Activated CD4-positive, alpha-beta T cell treated with anti-CD3 and anti-CD28 coated beads, Interleukin-2, amount 50 U/mL, for 24 hours (primary cell): ENCODE measurements at regions not wholly inside any gene's neighbourhood (a gene's known extent, or its start where the extent isn't known, plus 50 kb on each side); places are given as distances from the start of the nearest gene placed in this dataset.

Experiments used
- DNase-seq, 2 donors: peaks; one replicate each; pipeline ENCODE4 v3.0.0-alpha.2; 2020; ENCODE audit warnings: low read depth in 1 of 2, low spot score in 1 of 2

DNA sequence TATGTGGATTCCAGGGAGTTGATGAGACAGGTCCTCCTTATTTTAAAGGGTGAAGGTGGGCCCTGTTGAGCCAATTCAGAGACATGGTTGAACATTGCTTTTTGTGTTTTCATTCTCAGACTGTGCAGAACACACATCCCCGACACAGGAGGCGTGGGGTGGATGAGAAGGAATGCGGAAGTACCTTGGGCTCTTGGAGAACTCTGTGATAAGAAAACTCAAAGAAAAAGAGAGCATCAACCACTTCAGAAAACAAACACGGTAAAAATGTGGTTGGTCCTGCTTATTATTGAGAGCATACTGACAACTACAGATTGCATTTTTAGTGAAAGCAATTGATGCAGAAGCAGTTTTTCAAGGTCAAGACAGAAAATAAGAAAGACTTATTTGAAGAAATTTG is 659.8 kb downstream of the IRX1 start:
- DNase-seq: no peak

DNA sequence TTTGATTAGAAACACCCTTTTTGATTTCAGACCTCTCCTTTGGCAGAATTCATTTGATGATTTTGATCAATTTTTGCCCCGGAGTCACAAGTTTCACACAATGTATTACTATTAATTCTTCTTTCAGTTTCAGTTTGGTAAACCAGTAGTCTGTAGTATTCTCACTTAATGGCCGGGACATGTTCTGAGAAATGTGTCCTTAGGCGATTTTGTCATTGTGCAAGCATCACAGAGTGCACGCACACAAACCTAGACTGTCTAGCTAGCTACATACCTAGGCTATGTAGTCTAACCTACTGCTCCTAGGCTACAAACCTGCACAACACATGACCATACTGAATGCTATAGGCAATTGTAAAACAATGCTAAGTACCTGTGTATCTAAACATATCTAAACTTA is 662.5 kb downstream of the IRX1 start:
- no peak for DNase-seq

DNA sequence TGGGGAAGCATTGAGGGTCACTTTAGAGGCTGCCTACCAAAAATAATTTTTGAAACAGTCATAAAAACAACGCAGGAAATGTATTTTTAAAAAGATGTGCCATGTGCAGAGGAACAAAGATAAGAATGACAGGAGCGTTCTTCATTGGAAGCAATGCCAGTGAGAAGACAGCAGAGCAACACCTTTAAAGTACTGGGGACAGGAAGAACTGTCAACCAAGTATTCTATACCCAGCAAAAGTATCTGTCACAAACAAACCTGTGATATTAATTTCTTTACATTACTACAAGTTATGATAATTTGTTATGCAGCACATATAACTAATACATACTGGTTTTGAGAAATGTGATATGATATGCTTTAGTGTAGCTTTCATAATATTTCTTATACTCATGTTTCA is 675.6 kb downstream of the IRX1 start:
- DNase-seq: no peak

DNA sequence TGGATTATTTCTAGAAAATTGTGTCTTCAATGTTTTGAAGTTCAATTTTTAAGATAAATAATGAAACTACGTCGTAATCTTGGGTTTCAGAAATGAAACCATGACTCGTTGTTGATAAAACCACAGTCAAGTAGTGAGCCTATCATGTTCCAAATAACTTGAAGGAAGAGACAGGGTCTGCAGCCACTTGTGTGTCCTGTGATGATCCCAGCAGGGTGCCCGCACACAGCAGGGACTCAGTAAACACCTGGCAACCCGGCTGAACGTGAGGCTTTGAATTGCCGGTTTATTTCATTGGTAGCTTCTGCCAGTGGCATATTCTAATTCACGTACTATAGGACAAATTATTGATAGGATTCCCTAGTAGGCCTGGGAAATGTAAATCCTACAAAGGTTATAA is 679.6 kb downstream of the IRX1 start:
- no peak for DNase-seq

DNA sequence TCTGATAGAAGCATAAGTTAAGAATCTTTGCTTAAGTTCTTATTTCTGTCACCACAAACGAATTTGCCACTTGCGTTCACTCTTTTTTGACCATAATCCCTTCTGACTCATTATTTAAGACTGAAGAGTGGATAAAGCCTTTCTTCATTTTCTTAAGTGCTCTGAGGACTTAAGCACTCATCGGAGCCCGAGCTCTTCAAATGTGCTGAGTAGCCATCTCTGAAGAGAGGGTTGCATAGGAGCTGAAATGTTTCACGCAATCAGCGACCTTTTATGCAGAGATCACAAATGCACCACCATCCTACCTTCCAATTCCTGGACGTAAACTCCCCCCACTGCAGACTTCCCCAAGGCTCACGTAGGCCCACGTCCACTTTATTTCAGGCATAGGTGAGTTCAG is 699.2 kb downstream of the IRX1 start:
- DNase-seq: no peak

DNA sequence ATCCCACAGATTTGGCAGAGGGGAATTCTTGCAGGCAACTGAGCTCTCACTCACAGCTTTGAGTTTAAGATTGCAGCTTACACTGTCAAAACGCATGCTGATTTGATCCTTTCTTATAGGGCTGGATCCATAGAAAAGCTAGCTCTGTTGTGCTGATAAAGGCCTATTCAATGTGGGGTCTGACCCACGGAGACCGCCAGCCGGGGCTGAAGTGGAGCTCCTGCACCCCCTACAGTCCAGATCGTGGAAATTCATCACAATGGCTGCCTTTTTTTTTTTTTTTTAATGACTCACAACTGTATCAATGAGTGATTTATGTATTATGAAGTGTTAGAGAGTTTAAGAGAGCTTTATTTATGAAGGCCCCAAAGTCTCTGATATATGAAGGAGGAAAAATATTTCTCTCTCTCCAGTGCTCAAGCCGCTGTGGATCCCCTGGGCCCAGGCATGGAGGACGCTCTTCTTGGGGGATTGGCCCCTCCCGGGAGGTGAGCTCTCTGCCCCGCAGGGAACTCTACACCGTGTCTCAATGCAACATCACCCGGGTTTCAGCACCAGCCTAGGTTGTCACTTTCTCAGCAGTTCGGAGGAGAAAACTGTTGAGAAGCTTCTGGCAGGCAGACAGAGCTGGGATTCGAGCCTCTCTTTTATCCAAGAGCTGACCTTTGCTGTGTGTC is 700.2 kb downstream of the IRX1 start:
- DNase-seq: no peak

DNA sequence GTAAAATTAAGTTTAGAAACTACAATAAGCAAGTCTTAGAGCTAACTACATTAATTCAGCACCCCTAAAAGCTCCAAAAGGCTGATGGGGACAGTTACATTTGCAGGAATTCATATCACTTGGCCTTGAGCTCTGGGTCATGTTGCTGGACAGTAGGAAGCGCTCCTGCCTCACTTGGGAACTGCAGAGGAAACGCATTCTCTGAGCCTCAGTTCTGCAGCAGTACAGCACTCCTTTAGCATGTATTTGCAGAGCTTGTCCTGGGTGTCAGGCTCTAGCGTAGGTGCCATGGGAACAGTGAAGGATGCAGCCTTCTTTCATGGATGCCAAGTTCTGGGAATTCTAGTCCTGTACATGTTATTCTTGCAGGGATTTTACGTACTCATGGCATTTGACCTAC is 710.4 kb downstream of the IRX1 start:
- DNase-seq: no peak

DNA sequence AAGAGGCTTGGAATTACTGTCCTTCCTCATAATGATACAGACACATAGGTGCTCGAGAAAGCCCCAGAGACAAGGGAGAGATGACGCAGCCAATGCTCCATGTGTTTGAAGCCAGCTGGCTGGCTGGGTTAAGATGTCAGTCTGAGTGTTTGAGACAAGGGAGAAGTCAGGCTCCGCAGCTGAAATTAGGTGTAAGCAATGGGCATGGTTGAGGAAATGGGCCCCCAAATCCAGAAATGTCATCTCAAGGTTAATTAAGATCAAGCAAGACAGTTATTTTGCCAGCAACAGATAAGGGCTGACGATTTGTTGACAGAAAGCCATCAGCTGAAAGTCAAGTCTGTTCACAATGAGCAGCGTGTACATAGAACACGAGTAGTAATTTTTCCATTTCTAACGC is 713.4 kb downstream of the IRX1 start:
- DNase-seq: no peak

DNA sequence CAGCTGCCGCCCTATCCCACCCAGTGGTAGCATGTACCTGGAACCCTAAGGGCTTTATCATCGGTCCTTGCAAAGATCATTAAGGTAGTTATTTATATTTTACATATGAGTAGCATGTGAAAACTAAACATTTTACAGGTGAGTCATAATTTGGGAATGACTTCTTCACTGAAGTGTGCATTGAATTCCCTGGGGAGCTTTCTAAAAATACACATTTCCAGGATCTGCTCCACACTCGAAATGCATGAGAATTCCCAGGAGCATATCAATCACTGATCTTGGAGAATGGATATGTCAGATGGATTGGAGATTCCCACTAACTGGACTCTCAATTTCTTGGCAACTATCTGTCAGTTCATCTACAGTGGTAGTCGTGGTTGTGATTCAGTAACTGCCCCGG is 717.5 kb downstream of the IRX1 start:
- DNase-seq: no peak

DNA sequence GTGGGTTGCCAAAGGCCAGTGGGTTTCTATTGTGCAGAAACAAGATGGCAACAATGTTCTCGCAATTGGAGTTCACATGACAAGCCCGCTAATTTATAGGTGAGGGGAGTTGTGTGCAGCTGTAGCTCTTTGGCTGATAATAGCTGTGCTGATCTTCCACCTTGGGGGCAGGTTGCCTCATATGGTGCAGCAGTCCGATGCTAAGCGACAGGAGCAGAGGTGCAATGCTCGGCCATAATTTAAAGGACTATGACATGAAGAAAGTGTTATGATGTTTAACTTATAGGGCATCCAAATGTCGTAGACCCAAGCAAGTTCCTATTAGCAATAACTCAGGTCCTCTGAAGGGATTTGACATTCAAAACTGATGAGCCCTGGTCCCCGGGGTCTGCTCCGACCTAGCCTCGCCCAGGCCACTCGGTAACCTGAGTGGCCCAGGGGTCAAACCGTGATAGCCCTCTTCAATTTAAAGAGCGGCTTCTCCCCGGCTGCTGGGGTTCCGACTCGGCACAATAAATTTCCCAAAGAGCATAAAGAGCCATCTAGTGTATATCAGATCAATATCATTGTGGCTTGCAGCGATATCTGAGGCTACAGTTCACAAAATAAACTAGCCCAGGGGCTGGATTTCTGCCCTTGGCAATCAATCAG is 724.0 kb downstream of the IRX1 start:
- DNase-seq: no peak

DNA sequence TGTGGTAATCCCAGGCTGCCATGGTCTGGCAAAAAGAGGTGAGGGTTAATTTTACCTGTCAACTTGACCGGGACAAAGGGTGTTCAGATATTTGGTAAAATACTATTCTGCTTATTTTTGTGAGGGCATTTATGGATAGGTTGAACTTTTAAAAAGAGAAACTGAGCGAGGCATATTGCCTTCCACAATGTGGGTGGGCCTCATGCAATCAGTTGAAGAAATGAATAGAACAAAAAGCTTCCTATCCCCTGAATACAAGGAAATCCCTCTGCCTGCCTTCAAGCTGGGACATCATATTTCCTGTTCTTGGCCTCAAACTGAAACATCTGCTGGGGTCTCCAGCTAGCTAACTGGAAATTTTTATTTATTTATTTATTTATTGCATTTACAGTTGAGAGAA is 734.7 kb downstream of the IRX1 start:
- no peak for DNase-seq

DNA sequence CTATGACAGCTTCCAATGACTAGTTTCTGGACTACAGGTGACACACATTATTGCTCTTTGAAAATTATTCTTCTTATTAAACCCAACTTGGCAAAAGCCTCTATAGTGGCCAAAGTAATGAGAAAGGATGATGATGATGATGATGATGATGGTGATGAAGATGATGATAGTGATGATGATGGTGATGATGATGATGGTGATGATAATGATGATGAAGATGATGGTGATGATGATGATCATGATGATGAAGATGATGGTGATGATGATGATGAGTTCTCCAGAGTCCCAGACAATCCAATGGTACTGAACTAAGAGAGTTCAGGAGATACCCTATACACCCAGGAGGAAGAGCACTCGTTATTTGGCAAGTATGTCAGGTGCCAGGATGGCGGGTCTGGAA is 739.4 kb downstream of the IRX1 start:
- DNase-seq: no peak

DNA sequence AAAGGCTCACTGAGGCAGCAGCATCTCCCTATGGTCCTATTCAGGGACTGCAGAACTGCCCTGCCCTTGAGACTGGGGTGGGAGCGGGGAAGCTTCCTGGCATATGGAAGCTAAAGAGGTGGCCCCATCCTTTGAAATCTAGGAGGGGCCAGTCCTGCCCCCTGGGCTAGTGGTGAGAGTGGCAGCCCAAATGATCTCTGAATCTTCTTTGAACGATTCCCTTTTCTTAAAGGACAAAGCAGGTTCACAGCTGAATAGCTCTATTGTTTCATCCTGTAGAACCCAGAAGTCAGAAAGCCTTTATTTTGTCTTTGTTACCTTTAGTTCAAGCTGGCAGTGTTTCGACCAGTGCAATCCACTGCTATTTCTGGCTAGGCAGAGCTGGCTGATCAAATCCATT is 741.9 kb downstream of the IRX1 start:
- no peak for DNase-seq

DNA sequence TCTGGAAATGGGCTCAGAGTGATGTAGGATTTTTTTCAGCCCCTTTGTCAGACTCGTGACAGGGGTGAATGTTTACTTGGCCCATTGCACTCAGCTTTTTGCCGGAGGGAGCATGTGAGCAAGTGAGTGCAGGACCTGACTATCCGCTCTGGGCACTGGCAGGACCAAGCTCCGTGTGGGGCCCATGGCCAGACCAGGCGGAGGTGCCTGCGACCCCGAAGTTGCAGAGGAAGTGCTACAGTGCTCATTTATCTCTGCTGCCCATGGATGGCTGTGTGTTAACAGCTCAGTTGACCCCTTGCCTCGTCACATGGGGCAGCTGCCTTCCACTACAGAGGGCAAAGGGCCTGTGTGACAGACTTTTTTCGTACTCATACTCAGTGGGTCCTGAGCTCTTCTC is 744.3 kb downstream of the IRX1 start:
- DNase-seq: no peak

DNA sequence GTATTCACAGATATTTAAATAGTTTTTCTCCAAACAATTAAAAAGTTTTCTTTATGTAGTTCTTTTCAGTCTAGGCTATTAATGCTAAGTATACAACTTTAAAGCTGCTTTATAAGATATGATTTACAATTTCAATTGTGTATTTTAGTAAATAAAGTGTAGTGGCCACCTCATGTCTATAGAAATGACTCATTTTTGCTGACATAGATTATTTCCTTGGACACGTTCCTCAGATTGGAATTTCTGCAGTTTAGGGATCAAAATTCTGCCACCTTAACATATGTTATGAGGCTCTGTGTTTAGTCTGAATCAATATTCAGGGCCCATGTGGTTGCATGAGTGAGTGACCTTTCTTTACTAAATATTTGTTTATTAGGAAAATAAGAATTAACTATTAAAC is 750.2 kb downstream of the IRX1 start:
- no peak for DNase-seq

DNA sequence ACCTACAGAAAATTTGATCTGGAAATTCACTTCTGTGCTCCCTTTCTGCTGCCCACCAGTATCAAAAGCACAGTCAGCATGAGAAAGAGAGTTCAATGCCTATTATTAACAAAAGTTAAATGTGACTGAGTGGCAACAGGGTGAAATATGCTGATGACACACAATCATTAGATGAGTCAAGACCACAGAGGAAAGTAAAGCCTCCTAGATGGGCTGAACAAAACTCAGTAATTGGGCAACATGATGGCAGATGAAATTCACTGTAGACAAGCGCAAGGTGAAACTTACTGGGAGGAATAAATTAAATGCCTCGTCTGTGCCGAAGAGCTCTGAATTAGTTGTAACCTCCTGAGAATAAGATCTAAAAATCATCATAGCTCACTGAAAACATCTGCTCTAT is 752.8 kb downstream of the IRX1 start:
- no peak for DNase-seq

DNA sequence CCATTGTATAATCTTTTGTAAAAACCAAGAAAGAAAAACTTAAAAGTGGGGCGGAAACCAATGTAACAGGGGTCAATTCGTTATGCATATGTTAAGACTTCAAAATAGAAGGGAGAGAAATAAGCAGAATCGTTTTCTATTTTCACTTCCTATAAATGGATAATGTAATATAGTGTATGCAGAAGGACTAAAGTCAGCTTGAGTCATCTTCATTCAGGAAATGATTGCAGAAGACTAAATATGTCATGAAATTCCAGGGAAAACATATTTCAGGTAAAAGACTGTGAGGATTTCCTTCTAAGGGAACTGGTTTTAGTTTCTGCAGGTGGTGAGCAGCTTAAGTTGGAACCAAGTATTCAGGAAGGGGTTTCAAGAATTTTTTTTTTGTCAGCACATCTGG is 753.3 kb downstream of the IRX1 start:
- DNase-seq: no peak

DNA sequence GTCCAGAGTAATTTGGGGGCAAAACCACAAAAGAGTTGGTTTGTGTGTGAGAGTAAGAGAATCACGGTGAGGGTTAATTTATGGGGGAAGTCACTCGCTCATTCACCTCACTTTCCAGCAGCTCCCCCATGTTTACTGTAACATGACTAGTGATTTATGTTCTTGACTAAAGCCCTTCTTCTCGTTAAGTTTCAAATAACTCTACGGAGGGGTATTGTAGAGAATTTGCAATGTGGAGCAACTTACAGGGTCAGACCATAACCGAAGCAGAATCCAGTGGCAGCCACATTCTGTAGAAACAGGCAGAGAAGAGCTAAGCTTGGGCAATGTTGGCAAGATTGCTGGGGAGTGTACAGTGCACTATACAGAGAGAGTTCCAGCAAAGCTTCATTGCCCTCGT is 760.6 kb downstream of the IRX1 start:
- no peak for DNase-seq

DNA sequence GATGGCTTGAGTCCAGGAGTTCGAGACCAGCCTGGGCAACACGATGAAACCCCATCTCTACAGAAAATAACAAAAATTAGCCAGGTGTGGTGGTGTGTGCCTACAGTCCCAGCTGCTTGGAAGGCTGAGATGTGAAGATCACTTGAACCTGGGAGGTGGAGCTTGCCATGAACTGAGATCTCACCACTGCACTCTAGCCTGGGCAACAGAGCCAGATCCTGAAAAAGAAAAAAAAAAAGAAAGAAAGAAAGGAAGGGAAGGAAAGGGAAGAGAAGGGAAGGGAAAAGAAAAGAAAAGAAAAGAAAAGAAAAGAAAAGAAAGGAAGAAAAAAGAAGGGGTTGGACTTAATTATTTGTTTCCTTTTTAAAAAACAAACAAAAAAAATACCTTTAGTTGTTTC is 764.2 kb downstream of the IRX1 start:
- no peak for DNase-seq

DNA sequence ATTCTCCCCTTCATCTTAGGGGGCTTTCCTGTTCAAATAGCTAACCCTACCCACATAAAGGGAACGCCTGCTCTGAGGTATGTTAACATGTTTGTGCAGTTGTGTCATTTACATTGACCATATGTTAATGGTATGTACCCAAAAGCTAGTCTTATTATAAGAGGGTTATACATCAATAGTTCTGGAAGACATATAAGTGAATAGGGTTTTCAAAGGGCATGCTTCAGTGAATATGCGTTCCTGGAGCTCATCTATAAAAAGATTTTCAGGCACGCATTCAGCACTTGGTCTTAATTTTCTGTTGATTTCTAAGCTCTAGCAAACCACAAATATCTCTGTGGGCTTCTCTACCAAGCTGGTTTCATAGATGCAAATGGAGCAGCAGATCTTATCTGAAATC is 766.1 kb downstream of the IRX1 start:
- DNase-seq: no peak

DNA sequence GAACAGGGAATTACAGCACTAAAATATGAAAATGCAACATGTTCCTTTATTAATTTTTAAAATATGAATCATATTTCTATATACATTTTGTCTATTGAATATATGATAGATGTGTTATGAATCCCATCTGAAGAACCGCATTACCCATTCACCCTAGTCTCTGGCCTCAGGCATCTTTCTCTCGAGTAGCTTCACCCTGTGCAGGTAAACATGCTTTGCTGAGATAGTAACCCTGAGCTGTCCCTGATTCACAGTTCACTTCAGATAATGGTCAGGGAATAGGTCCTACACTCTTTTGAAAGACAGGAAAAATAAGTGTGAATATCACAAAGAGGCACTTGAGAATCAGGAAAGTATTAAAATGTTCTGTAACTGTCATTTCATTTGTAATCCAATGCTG is 766.8 kb downstream of the IRX1 start:
- DNase-seq: no peak

DNA sequence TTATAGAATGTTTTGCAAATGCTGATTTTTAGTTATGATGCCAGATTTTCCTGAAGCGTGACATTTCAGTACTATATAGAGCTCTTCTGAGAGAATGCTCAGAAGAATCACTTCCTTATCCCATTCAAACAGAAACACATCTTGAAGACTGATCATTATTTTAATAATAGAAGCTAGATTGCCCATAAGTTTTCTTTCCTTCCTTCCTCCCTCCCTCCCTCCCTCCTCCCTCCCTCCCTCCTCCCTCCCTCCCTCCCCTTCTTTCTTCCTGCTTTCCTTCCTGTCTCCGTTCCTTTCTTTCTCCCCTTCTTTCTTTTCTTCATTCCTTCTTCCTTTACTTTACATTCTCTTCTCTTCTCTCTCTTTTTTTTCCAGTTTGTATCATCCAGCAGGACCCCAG is 767.4 kb downstream of the IRX1 start:
- no peak for DNase-seq

DNA sequence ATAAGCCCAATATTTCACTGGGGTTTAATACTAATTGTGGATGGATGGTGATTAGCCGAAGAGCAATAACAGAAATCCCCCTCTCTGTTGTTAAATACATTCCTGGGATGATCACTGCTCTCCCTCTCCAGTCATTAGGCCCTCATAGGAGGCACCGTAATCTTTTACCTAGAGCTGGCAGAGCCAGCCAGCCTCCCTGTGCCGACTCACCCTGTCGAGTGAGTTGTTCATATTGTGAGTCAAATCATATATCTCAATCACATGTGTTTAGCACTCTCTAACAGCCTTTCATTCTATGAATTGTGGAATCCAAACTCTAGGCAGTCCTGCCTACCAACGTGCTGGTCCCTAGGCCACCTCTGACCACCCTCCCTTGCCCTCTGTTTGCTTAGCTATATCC is 771.0 kb downstream of the IRX1 start:
- no peak for DNase-seq
